CD14-positive monocyte (primary cell): ENCODE measurements at regions not wholly inside any gene's neighbourhood (a gene's known extent, or its start where the extent isn't known, plus 50 kb on each side); places are given as distances from the start of the nearest gene placed in this dataset.

Experiments
- DNase-seq, 3 donors: peaks; one replicate each; pipeline ENCODE4 v3.0.0-alpha.2; 2011 to 2022
- H2AFZ ChIP-seq: 2 replicates; pipeline ENCODE4 v1.6.0; 2012; ENCODE audit warnings: mild to moderate bottlenecking, low read depth, low read length, inconsistent platforms; ENCODE audit not compliant: insufficient read depth, poor library complexity, severe bottlenecking
- H3K27ac ChIP-seq, 2 donors: 1 replicate in 1 of 2; 2 replicates in 1 of 2; pipeline ENCODE4 v1.5.1; 2012 to 2013; ENCODE audit warnings: low read length in 2 of 2, control low read depth in 1 of 2, inconsistent platforms in 1 of 2, low read depth in 1 of 2, mild to moderate bottlenecking in 1 of 2
- H3K27me3 ChIP-seq, 2 donors: one replicate each; pipeline versions ENCODE4 v1.6.0 to v1.6.1; 2011 to 2013; ENCODE audit warnings: low read length in 2 of 2; ENCODE audit not compliant: control insufficient read depth in 2 of 2, insufficient read depth in 2 of 2
- H3K36me3 ChIP-seq, 2 donors: replicated peaks in 1 of 2; 1 replicate in 1 of 2; 2 replicates in 1 of 2; pipeline versions ENCODE4 v1.5.1 to v1.6.1; 2012 to 2013; ENCODE audit warnings: low read length in 2 of 2, control low read depth in 1 of 2, inconsistent platforms in 1 of 2, mild to moderate bottlenecking in 1 of 2; ENCODE audit not compliant: insufficient read depth in 2 of 2, control insufficient read depth in 1 of 2
- H3K4me1 ChIP-seq, 2 donors: 1 replicate in 1 of 2; 2 replicates in 1 of 2; pipeline versions ENCODE4 v1.5.1 to v1.6.1; 2012 to 2013; ENCODE audit warnings: low read length in 2 of 2, control low read depth in 1 of 2, inconsistent platforms in 1 of 2, mild to moderate bottlenecking in 1 of 2, moderate library complexity in 1 of 2; ENCODE audit not compliant: insufficient read depth in 2 of 2, control insufficient read depth in 1 of 2
- H3K4me2 ChIP-seq: replicated peaks from 2 replicates; pipeline ENCODE3; 2012; ENCODE audit warnings: low read length, moderate library complexity, mild to moderate bottlenecking; ENCODE audit not compliant: poor library complexity, severe bottlenecking; ENCODE audit errors: extremely low read depth
- H3K4me3 ChIP-seq, 3 experiments: fragments of 200-600 bp in 1 of 3; sonication (generic) in 1 of 3; replicated peaks in 1 of 3; 1 replicate in 2 of 3; 2 replicates in 1 of 3; pipeline ENCODE4 v1.5.1; 2011 to 2013; ENCODE audit warnings: low read length in 3 of 3, mild to moderate bottlenecking in 3 of 3, control low read depth in 2 of 3, low read depth in 2 of 3, inconsistent platforms in 1 of 3, moderate library complexity in 1 of 3
- H3K79me2 ChIP-seq: 2 replicates; pipeline ENCODE4 v1.6.0; 2012; ENCODE audit warnings: mild to moderate bottlenecking, control low read depth, inconsistent platforms, low read length, moderate library complexity; ENCODE audit not compliant: insufficient read depth
- H3K9ac ChIP-seq: 2 replicates; pipeline ENCODE4 v1.6.0; 2017; ENCODE audit warnings: low read length, mild to moderate bottlenecking; ENCODE audit not compliant: insufficient read depth, poor library complexity, severe bottlenecking
- H3K9me3 ChIP-seq, 2 donors: replicated peaks in 1 of 2; 1 replicate in 1 of 2; 2 replicates in 1 of 2; pipeline versions ENCODE4 v1.5.1 to v1.6.1; 2012 to 2013; ENCODE audit warnings: low read length in 2 of 2, control low read depth in 1 of 2; ENCODE audit not compliant: control insufficient read depth in 1 of 2, insufficient read depth in 1 of 2
- H4K20me1 ChIP-seq: 2 replicates; pipeline ENCODE4 v1.6.0; 2012; ENCODE audit warnings: mild to moderate bottlenecking, low read length, control low read depth, moderate library complexity; ENCODE audit not compliant: insufficient read depth
- H3K27ac Mint-ChIP-seq, 7 donors: one replicate each; pipeline ENCODE4 v1.8.0; 2020; ENCODE audit warnings: mild to moderate bottlenecking in 7 of 7, mixed read lengths in 7 of 7, moderate library complexity in 6 of 7, inconsistent platforms in 2 of 7
- H3K27me3 Mint-ChIP-seq, 3 donors: one replicate each; pipeline ENCODE4 v1.8.0; 2021 to 2022; ENCODE audit warnings: low read depth in 3 of 3, mild to moderate bottlenecking in 3 of 3, mixed read lengths in 3 of 3, moderate library complexity in 3 of 3, inconsistent platforms in 1 of 3
- H3K36me3 Mint-ChIP-seq, 2 donors: one replicate each; pipeline ENCODE4 v1.8.0; 2020; ENCODE audit warnings: mixed read lengths in 2 of 2, inconsistent platforms in 1 of 2, mild to moderate bottlenecking in 1 of 2
- H3K4me1 Mint-ChIP-seq: one replicate; pipeline ENCODE4 v1.8.0; 2020; ENCODE audit warnings: mild to moderate bottlenecking, mixed read lengths
- H3K4me3 Mint-ChIP-seq, 2 donors: one replicate each; pipeline ENCODE4 v1.8.0; 2020; ENCODE audit warnings: mild to moderate bottlenecking in 2 of 2, mixed read lengths in 2 of 2, moderate library complexity in 1 of 2
- H3K9me3 Mint-ChIP-seq, 7 donors: one replicate each; pipeline ENCODE4 v1.8.0; 2020 to 2022; ENCODE audit warnings: mixed read lengths in 7 of 7, mild to moderate bottlenecking in 6 of 7, moderate library complexity in 6 of 7, inconsistent platforms in 2 of 7
- WGBS: methylation state at CpG from one replicate; pipeline ENCODE4 v1.1.5; 2013; ENCODE audit warnings: missing lambda C conversion rate; ENCODE audit not compliant: insufficient coverage; 5-methylcytosine and 5-hydroxymethylcytosine counted together
- intact Hi-C, 2 donors: fragments of 100-400 bp; cut with micrococcal nuclease; formaldehyde crosslinking; loops; one replicate each; pipeline versions ENCODE4 v1.15.0 to v1.15.1; 2023
- TF ChIP-seq, protein P1 (sequence below): fragments of 200-600 bp; IDR thresholded peaks from one replicate; pipeline ENCODE4 v1.8.0; 2022; ENCODE audit warnings: antibody characterized with exemption, mild to moderate bottlenecking

DNA sequence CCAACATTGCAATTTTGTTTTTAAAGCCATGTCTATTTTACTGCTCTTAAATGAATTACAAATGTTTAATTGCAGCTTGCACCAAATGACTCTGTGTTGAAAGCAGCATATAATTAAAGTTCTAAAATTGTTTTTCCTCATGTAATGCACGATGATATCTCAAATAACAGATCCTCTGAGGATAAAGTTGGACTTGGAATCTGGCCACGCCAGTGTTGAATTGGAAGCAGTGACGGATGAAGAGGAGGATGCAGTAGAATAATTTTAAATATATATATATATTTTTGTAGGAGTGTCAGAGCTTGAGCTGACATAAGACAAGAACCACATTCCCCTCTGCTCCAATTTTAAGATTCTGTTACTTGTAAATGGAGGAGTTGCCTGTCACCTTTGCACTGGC, 406.6 kb upstream of the DPPA4 start:
- H3K9me3 Mint-ChIP-seq: peaks cover 0 to 5% (median 1%) of the 10 kb centered on the region in 7 donors
- WGBS: no CpG with 5 or more reads among the region's 3 CpGs
- no peaks in the 10 kb centered on the region for H3K4me1 ChIP-seq
- no peaks in the 10 kb centered on the region for H3K4me1 Mint-ChIP-seq
- no peaks in the 10 kb centered on the region for H3K27me3 ChIP-seq
- no peak overlapping the region for H3K9ac ChIP-seq
- intact Hi-C loops: no loop called here
- no peak overlapping the region for H3K27ac Mint-ChIP-seq
- H3K4me3 Mint-ChIP-seq: no peak overlapping the region
- H3K36me3 Mint-ChIP-seq: no peaks in the 10 kb centered on the region
- H4K20me1 ChIP-seq: no peaks in the 10 kb centered on the region
- H3K79me2 ChIP-seq: no peaks in the 10 kb centered on the region
- no peak overlapping the region for H2AFZ ChIP-seq
- H3K4me2 ChIP-seq: no peak overlapping the region
- H3K36me3 ChIP-seq: no peaks in the 10 kb centered on the region
- no peaks in the 10 kb centered on the region for H3K9me3 ChIP-seq
- no peak for DNase-seq
- H3K27me3 Mint-ChIP-seq: no peaks in the 10 kb centered on the region
- H3K4me3 ChIP-seq: no peak overlapping the region
- TF ChIP-seq, protein P1, sequence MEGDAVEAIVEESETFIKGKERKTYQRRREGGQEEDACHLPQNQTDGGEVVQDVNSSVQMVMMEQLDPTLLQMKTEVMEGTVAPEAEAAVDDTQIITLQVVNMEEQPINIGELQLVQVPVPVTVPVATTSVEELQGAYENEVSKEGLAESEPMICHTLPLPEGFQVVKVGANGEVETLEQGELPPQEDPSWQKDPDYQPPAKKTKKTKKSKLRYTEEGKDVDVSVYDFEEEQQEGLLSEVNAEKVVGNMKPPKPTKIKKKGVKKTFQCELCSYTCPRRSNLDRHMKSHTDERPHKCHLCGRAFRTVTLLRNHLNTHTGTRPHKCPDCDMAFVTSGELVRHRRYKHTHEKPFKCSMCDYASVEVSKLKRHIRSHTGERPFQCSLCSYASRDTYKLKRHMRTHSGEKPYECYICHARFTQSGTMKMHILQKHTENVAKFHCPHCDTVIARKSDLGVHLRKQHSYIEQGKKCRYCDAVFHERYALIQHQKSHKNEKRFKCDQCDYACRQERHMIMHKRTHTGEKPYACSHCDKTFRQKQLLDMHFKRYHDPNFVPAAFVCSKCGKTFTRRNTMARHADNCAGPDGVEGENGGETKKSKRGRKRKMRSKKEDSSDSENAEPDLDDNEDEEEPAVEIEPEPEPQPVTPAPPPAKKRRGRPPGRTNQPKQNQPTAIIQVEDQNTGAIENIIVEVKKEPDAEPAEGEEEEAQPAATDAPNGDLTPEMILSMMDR: no peak
- H3K27ac ChIP-seq: no peak overlapping the region

DNA sequence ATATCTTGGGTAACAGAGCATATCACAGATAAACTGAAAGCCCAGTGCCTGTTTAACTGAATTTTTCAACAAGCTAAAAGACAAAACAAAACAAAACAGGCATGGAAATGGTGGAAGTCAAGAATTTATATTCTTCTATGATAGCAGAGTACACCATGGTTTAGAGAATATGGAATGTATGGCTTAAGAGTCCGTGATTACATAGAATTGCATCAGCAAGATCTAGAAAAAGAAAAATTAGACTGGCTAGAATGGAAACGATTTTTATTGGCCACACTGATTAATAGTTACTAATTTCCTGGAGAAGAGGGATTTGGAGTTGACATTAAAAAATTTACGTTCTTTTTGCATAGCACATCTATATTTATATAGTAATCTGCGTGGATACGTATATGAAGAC, 435.2 kb upstream of the DPPA4 start:
- no peak for DNase-seq
- H3K36me3 Mint-ChIP-seq: no peaks in the 10 kb centered on the region
- no peak overlapping the region for H3K9ac ChIP-seq
- no peak overlapping the region for H3K4me3 ChIP-seq
- no peak overlapping the region for H3K27ac Mint-ChIP-seq
- intact Hi-C loops: no loop called here
- H3K4me2 ChIP-seq: no peak overlapping the region
- WGBS: no CpG with 5 or more reads among the region's 5 CpGs
- no peaks in the 10 kb centered on the region for H3K36me3 ChIP-seq
- H3K79me2 ChIP-seq: no peaks in the 10 kb centered on the region
- H3K4me1 Mint-ChIP-seq: no peaks in the 10 kb centered on the region
- H3K4me1 ChIP-seq: no peaks in the 10 kb centered on the region
- H3K9me3 ChIP-seq: peaks cover 0 to 4% of the 10 kb centered on the region in 2 donors
- H3K9me3 Mint-ChIP-seq: peaks cover 1 to 13% (median 5%) of the 10 kb centered on the region in 7 donors
- H3K4me3 Mint-ChIP-seq: no peak overlapping the region
- TF ChIP-seq, protein P1: no peak
- no peaks in the 10 kb centered on the region for H3K27me3 ChIP-seq
- no peak overlapping the region for H2AFZ ChIP-seq
- H3K27ac ChIP-seq: no peak overlapping the region
- H3K27me3 Mint-ChIP-seq: no peaks in the 10 kb centered on the region
- H4K20me1 ChIP-seq: no peaks in the 10 kb centered on the region
